MM.1S (cell line): ENCODE measurements at regions not wholly inside any gene's neighbourhood (a gene's known extent, or its start where the extent isn't known, plus 50 kb on each side); places are given as distances from the start of the nearest gene placed in this dataset.
"Not testable (repeated sequence)": the region's sequence is repeated elsewhere in the genome, so short reads cannot be mapped to it uniquely, and the experiment has no call there.

Source experiments
- DNase-seq: peaks from one replicate; pipeline ENCODE4 v3.0.0-alpha.2; 2015
- H2AFZ ChIP-seq: fragments of 300-600 bp; sonication (generic); 2 replicates; pipeline ENCODE4 v1.6.0; 2016; ENCODE audit warnings: antibody characterized with exemption, low read length
- H3F3A ChIP-seq: fragments of 300-600 bp; sonication (generic); 2 replicates; pipeline ENCODE4 v1.6.1; 2016; ENCODE audit warnings: mild to moderate bottlenecking, antibody characterized with exemption, low read length, moderate library complexity, mixed read lengths; ENCODE audit not compliant: insufficient read depth
- H3K27ac ChIP-seq: fragments of 300-600 bp; sonication (generic); 2 replicates; pipeline ENCODE4 v1.5.1; 2016; ENCODE audit warnings: mild to moderate bottlenecking, low read length
- H3K27me3 ChIP-seq: fragments of 300-600 bp; sonication (generic); replicated peaks from 2 replicates; pipeline ENCODE4 v1.6.0; 2016; ENCODE audit warnings: low read length; ENCODE audit not compliant: insufficient read depth
- H3K36me3 ChIP-seq: fragments of 300-600 bp; sonication (generic); replicated peaks from 2 replicates; pipeline ENCODE4 v1.6.1; 2016; ENCODE audit warnings: mild to moderate bottlenecking, low read length, mixed read lengths; ENCODE audit not compliant: insufficient read depth
- H3K4me1 ChIP-seq: fragments of 300-600 bp; sonication (generic); 2 replicates; pipeline ENCODE4 v1.6.1; 2016; ENCODE audit warnings: low read length, mixed read lengths
- H3K4me2 ChIP-seq: fragments of 300-600 bp; sonication (generic); 2 replicates; pipeline ENCODE4 v1.6.0; 2016; ENCODE audit warnings: low read depth, low read length
- H3K4me3 ChIP-seq: fragments of 300-600 bp; sonication (generic); 2 replicates; pipeline ENCODE4 v1.5.1; 2016; ENCODE audit warnings: low read length, mixed read lengths
- H3K79me2 ChIP-seq: fragments of 300-600 bp; sonication (generic); 2 replicates; pipeline ENCODE4 v1.6.1; 2016; ENCODE audit warnings: mixed run types, low read length, mixed read lengths
- H3K9ac ChIP-seq: fragments of 300-600 bp; sonication (generic); 2 replicates; pipeline ENCODE4 v1.6.1; 2016; ENCODE audit warnings: low read length, mixed read lengths
- H3K9me2 ChIP-seq: fragments of 300-600 bp; sonication (generic); replicated peaks from 2 replicates; pipeline ENCODE4 v1.6.1; 2016; ENCODE audit warnings: mild to moderate bottlenecking, low read length, mixed read lengths; ENCODE audit not compliant: insufficient read depth
- H3K9me3 ChIP-seq: fragments of 300-600 bp; sonication (generic); replicated peaks from 2 replicates; pipeline ENCODE4 v1.6.1; 2016; ENCODE audit warnings: mild to moderate bottlenecking, low read length, mixed read lengths; ENCODE audit not compliant: insufficient read depth
- H4K20me1 ChIP-seq: fragments of 300-600 bp; sonication (generic); 2 replicates; pipeline ENCODE4 v1.6.1; 2016; ENCODE audit warnings: mild to moderate bottlenecking, low read length, moderate library complexity, mixed read lengths; ENCODE audit not compliant: insufficient read depth
- CTCF ChIP-seq: fragments of 300-600 bp; sonication (generic); IDR thresholded peaks from 2 replicates; pipeline ENCODE4 v1.5.1; 2016; ENCODE audit warnings: antibody characterized with exemption, low read length, mixed read lengths
- EZH2 ChIP-seq: fragments of 300-600 bp; sonication (generic); optimal IDR thresholded peaks from 2 replicates; pipeline ENCODE3; 2017; ENCODE audit warnings: low read depth, mild to moderate bottlenecking, antibody characterized with exemption, low read length, mixed read lengths
- EZH2phosphoT487 ChIP-seq: fragments of 300-600 bp; sonication (generic); IDR thresholded peaks from 2 replicates; pipeline ENCODE4 v1.6.1; 2018; ENCODE audit warnings: antibody characterized with exemption, low read length

- H3K4me2 ChIP-seq, H3K79me2 ChIP-seq, H3K9me3 ChIP-seq, H3K4me1 ChIP-seq, DNase-seq, H2AFZ ChIP-seq, H3K36me3 ChIP-seq, H3K27me3 ChIP-seq, H3K9me2 ChIP-seq, H4K20me1 ChIP-seq, H3K27ac ChIP-seq, H3K9ac ChIP-seq, H3F3A ChIP-seq, H3K4me3 ChIP-seq: not testable (repeated sequence)
Observed at GRCh38 chr6:58063542-58063941, 746.1 kb downstream of the PRIM2 start.

GRCh38 chr6:58067867-58068548 lies 750.6 kb downstream of the PRIM2 start:
- H3K4me3 ChIP-seq, H3K4me1 ChIP-seq, H3K9me3 ChIP-seq, H2AFZ ChIP-seq, H3F3A ChIP-seq, H3K27ac ChIP-seq, H3K27me3 ChIP-seq, H4K20me1 ChIP-seq, H3K4me2 ChIP-seq, H3K36me3 ChIP-seq, H3K79me2 ChIP-seq, H3K9me2 ChIP-seq, H3K9ac ChIP-seq, DNase-seq: not testable (repeated sequence)

- Histone ChIP-seq H2AFZ (no peak overlapping the region), H3K9ac (no peak overlapping the region), H3K4me1 (no peaks in the 10 kb centered on the region), H3K79me2 (no peaks in the 10 kb centered on the region), H3F3A (no peaks in the 10 kb centered on the region), H3K4me2 (no peak overlapping the region), H3K27ac (no peak overlapping the region), H3K36me3 (no peaks in the 10 kb centered on the region), H4K20me1 (no peaks in the 10 kb centered on the region), H3K9me3 (no peaks in the 10 kb centered on the region), H3K27me3 (no peaks in the 10 kb centered on the region), H3K4me3 (no peak overlapping the region), H3K9me2 (no peaks in the 10 kb centered on the region)
- no peak for TF ChIP-seq CTCF
- TF ChIP-seq EZH2: no peak
- TF ChIP-seq EZH2phosphoT487: no peak
- DNase-seq: no peak
Observed at GRCh38 chr6:58073263-58073662, 755.8 kb downstream of the PRIM2 start.

- not testable (repeated sequence) for H3K4me3 ChIP-seq, H3K9me2 ChIP-seq, H3K27me3 ChIP-seq
Observed at GRCh38 chr6:58090067-58090466, 772.6 kb downstream of the PRIM2 start.

GRCh38 chr6:58097251-58097650 lies 779.8 kb downstream of the PRIM2 start:
- H3K36me3 ChIP-seq, H3K27me3 ChIP-seq, H3F3A ChIP-seq, H3K79me2 ChIP-seq, H3K9me3 ChIP-seq, H3K9me2 ChIP-seq, DNase-seq, H3K9ac ChIP-seq, H3K4me1 ChIP-seq, H4K20me1 ChIP-seq, H3K4me2 ChIP-seq, H3K4me3 ChIP-seq, H2AFZ ChIP-seq, H3K27ac ChIP-seq: not testable (repeated sequence)

More at GRCh38 chr6:58090067-58090466, 772.6 kb downstream of the PRIM2 start:
- H2AFZ ChIP-seq, H3K4me1 ChIP-seq, H4K20me1 ChIP-seq, H3K9ac ChIP-seq, H3K4me2 ChIP-seq, H3K27ac ChIP-seq, H3K79me2 ChIP-seq, H3F3A ChIP-seq, DNase-seq, H3K36me3 ChIP-seq, H3K9me3 ChIP-seq: not testable (repeated sequence)
